Hepatocyte (in vitro differentiated cells): ENCODE measurements at regions not wholly inside any gene's neighbourhood (a gene's known extent, or its start where the extent isn't known, plus 50 kb on each side); places are given as distances from the start of the nearest gene placed in this dataset.

Experiments
- DNase-seq: peaks from one replicate; pipeline ENCODE4 v3.0.0-alpha.2; 2016; ENCODE audit warnings: low spot score
- H2AFZ ChIP-seq: fragments of 200-600 bp; sonication (generic); 2 replicates; pipeline ENCODE4 v1.6.0; 2016; ENCODE audit warnings: antibody characterized with exemption, mild to moderate bottlenecking
- H3K27ac ChIP-seq: fragments of 200-600 bp; sonication (generic); 2 replicates; pipeline ENCODE4 v1.5.1; 2016; ENCODE audit warnings: mild to moderate bottlenecking
- H3K27me3 ChIP-seq: fragments of 200-600 bp; sonication (generic); 2 replicates; pipeline ENCODE4 v1.6.1; 2016
- H3K36me3 ChIP-seq: fragments of 200-600 bp; sonication (generic); replicated peaks from 2 replicates; pipeline ENCODE4 v1.5.1; 2016; ENCODE audit warnings: low read depth; ENCODE audit not compliant: insufficient read depth
- H3K4me1 ChIP-seq: fragments of 200-600 bp; sonication (generic); 2 replicates; pipeline ENCODE4 v1.5.1; 2016; ENCODE audit warnings: mild to moderate bottlenecking, moderate library complexity; ENCODE audit not compliant: insufficient read depth
- H3K4me2 ChIP-seq: fragments of 200-600 bp; sonication (generic); 2 replicates; pipeline ENCODE4 v1.6.0; 2016
- H3K4me3 ChIP-seq: fragments of 200-600 bp; sonication (generic); 2 replicates; pipeline ENCODE4 v1.5.1; 2016; ENCODE audit warnings: mild to moderate bottlenecking
- H3K79me2 ChIP-seq: fragments of 200-600 bp; sonication (generic); 2 replicates; pipeline ENCODE4 v1.6.0; 2017; ENCODE audit warnings: mild to moderate bottlenecking
- H3K9me2 ChIP-seq: fragments of 200-600 bp; sonication (generic); replicated peaks from 2 replicates; pipeline ENCODE4 v1.6.0; 2017; ENCODE audit warnings: mild to moderate bottlenecking; ENCODE audit not compliant: insufficient read depth
- H3K9me3 ChIP-seq: fragments of 200-600 bp; sonication (generic); 2 replicates; pipeline ENCODE4 v1.5.1; 2016; ENCODE audit warnings: low read depth, mild to moderate bottlenecking
- H4K20me1 ChIP-seq: fragments of 200-600 bp; sonication (generic); 2 replicates; pipeline ENCODE4 v1.6.0; 2016; ENCODE audit warnings: mild to moderate bottlenecking; ENCODE audit not compliant: insufficient read depth, poor library complexity, severe bottlenecking
- EZH2 ChIP-seq: fragments of 200-600 bp; sonication (generic); IDR thresholded peaks from 2 replicates; pipeline ENCODE4 v1.6.1; 2016; ENCODE audit warnings: antibody characterized with exemption, mild to moderate bottlenecking, borderline replicate concordance
- EZH2phosphoT487 ChIP-seq: fragments of 200-600 bp; sonication (generic); IDR thresholded peaks from one replicate; pipeline ENCODE4 v1.6.1; 2018; ENCODE audit warnings: antibody characterized with exemption, mild to moderate bottlenecking, low read depth, moderate library complexity; ENCODE audit not compliant: unreplicated experiment, severe bottlenecking
- WGBS: methylation state at CpG from one replicate; pipeline ENCODE4 v1.1.6; 2016; ENCODE audit warnings: low lambda C conversion rate; ENCODE audit errors: missing lambda C conversion rate; 5-methylcytosine and 5-hydroxymethylcytosine counted together
- TF ChIP-seq, protein P1 (sequence below): fragments of 200-600 bp; sonication (generic); IDR thresholded peaks from 2 replicates; pipeline ENCODE4 v1.5.1; 2016; ENCODE audit warnings: antibody characterized with exemption, mild to moderate bottlenecking; ENCODE audit not compliant: poor library complexity

DNA sequence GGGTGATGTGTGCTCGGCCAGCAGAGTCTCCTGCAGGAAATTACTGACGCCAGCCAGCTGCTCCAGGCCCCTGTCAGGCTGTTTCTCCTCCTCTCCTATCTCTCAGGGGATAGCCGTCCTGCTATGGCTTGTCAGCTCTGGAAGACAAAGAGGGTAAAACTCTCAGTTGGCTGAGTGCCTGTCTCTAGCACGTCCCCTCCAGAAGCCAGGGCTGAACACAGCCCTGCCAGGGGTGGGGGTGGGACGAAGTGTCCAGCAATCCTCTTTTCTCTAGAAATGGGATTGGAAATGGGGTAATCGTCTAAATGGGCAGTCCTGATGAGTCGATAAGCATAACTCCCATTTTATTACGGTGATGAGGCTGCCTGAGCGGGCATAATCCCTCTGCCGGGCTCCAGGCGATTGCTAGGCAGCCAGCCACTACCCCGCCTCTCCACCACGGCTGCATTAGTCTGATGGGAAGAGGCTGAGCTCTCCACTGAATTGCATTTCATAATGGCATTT lies 89.1 kb upstream of the GNAO1 start:
- Histone ChIP-seq H3K79me2 (no peaks in the 10 kb centered on the region), H4K20me1 (no peaks in the 10 kb centered on the region), H3K4me2 (peak overlapping the region; percentile 69), H3K27ac (peak overlapping the region; percentile 74), H3K4me3 (no peak overlapping the region), H3K9me3 (no peaks in the 10 kb centered on the region), H3K9me2 (no peaks in the 10 kb centered on the region), H3K4me1 (no peaks in the 10 kb centered on the region), H2AFZ (peak overlapping the region; percentile 52), H3K36me3 (no peaks in the 10 kb centered on the region), H3K27me3 (no peaks in the 10 kb centered on the region)
- no peak for TF ChIP-seq EZH2
- no peak for TF ChIP-seq EZH2phosphoT487
- TF ChIP-seq, protein P1, sequence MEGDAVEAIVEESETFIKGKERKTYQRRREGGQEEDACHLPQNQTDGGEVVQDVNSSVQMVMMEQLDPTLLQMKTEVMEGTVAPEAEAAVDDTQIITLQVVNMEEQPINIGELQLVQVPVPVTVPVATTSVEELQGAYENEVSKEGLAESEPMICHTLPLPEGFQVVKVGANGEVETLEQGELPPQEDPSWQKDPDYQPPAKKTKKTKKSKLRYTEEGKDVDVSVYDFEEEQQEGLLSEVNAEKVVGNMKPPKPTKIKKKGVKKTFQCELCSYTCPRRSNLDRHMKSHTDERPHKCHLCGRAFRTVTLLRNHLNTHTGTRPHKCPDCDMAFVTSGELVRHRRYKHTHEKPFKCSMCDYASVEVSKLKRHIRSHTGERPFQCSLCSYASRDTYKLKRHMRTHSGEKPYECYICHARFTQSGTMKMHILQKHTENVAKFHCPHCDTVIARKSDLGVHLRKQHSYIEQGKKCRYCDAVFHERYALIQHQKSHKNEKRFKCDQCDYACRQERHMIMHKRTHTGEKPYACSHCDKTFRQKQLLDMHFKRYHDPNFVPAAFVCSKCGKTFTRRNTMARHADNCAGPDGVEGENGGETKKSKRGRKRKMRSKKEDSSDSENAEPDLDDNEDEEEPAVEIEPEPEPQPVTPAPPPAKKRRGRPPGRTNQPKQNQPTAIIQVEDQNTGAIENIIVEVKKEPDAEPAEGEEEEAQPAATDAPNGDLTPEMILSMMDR: no peak
- DNase-seq: peak; percentile 50
- 43% methylated on average over 13 of the region's 13 CpGs for WGBS

GRCh38 chr16:56101480-56101879 lies 89.8 kb upstream of the GNAO1 start:
- no peaks in the 10 kb centered on the region for H3K4me1 ChIP-seq
- DNase-seq: no peak
- TF ChIP-seq EZH2phosphoT487: no peak
- TF ChIP-seq, protein P1: no peak
- no peak for TF ChIP-seq EZH2
- no peak overlapping the region for H3K4me3 ChIP-seq
- no peaks in the 10 kb centered on the region for H3K9me3 ChIP-seq
- H3K4me2 ChIP-seq: peak overlapping the region; percentile 69
- no peaks in the 10 kb centered on the region for H3K36me3 ChIP-seq
- no peaks in the 10 kb centered on the region for H4K20me1 ChIP-seq
- no peaks in the 10 kb centered on the region for H3K9me2 ChIP-seq
- H3K79me2 ChIP-seq: no peaks in the 10 kb centered on the region
- no peaks in the 10 kb centered on the region for H3K27me3 ChIP-seq
- peak overlapping the region; percentile 74 for H3K27ac ChIP-seq
- WGBS: 68% methylated on average over 5 of the region's 5 CpGs
- no peak overlapping the region for H2AFZ ChIP-seq

GRCh38 chr16:56097306-56097705 lies 94.0 kb upstream of the GNAO1 start:
- TF ChIP-seq EZH2: no peak
- TF ChIP-seq, protein P1: no peak
- no peak for TF ChIP-seq EZH2phosphoT487
- H3K27ac ChIP-seq: no peak overlapping the region

GRCh38 chr16:56094231-56094630 lies 97.1 kb upstream of the GNAO1 start:
- H3K9me2 ChIP-seq: no peaks in the 10 kb centered on the region
- H3K27ac ChIP-seq: no peak overlapping the region
- H3K4me3 ChIP-seq: no peak overlapping the region
- no peak for DNase-seq
- no peaks in the 10 kb centered on the region for H4K20me1 ChIP-seq
- no peak overlapping the region for H2AFZ ChIP-seq
- WGBS: 47% methylated on average over 1 of the region's 1 CpG
- no peak for TF ChIP-seq EZH2
- TF ChIP-seq, protein P1: no peak
- H3K9me3 ChIP-seq: no peaks in the 10 kb centered on the region
- H3K27me3 ChIP-seq: no peaks in the 10 kb centered on the region
- no peak overlapping the region for H3K4me2 ChIP-seq
- H3K79me2 ChIP-seq: no peaks in the 10 kb centered on the region
- no peaks in the 10 kb centered on the region for H3K36me3 ChIP-seq
- no peaks in the 10 kb centered on the region for H3K4me1 ChIP-seq

More at GRCh38 chr16:56097306-56097705, 94.0 kb upstream of the GNAO1 start:
- no peaks in the 10 kb centered on the region for H3K27me3 ChIP-seq
- no peaks in the 10 kb centered on the region for H4K20me1 ChIP-seq
- WGBS: 70% methylated on average over 2 of the region's 2 CpGs
- H3K4me3 ChIP-seq: no peak overlapping the region
- no peaks in the 10 kb centered on the region for H3K9me3 ChIP-seq
- no peaks in the 10 kb centered on the region for H3K4me1 ChIP-seq
- no peaks in the 10 kb centered on the region for H3K9me2 ChIP-seq
- no peak for DNase-seq
- no peak overlapping the region for H2AFZ ChIP-seq
- H3K36me3 ChIP-seq: no peaks in the 10 kb centered on the region
- H3K4me2 ChIP-seq: no peak overlapping the region
- no peaks in the 10 kb centered on the region for H3K79me2 ChIP-seq
